OCI-LY3 (cell line): ENCODE measurements at regions not wholly inside any gene's neighbourhood (a gene's known extent, or its start where the extent isn't known, plus 50 kb on each side); places are given as distances from the start of the nearest gene placed in this dataset.

Experiments
- EZH2phosphoT487 ChIP-seq: fragments of 200-600 bp; shearing (Covaris generic); IDR thresholded peaks from 2 replicates; pipeline ENCODE4 v1.6.1; 2018; ENCODE audit warnings: antibody characterized with exemption, mixed run types, low read depth
- TF ChIP-seq, protein P1 (sequence below): fragments of 200-600, 300-600 bp; sonication (generic); IDR thresholded peaks from 2 replicates; pipeline ENCODE4 v1.5.1; 2014; ENCODE audit warnings: antibody characterized with exemption, low read length, low read depth

DNA sequence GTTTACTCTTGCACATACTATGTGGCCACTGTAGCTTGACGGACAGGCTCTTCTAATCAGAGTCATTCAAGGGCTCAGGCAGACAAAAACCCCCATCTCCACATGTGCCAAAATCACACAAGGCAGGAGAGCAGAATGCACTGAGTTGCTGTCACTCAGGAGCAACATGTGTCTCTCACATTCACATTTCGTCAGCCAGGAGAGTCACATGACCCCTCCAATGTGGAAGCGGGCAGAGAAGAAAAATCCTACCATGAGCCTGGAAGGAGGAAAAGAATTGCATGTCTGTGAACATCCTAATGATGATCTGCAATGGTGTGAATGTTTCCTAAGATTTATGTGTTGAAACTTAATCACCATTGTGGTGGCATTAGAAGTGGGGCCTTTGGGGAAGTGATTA lies 69.9 kb upstream of the MSX2 start:
- TF ChIP-seq, protein P1, sequence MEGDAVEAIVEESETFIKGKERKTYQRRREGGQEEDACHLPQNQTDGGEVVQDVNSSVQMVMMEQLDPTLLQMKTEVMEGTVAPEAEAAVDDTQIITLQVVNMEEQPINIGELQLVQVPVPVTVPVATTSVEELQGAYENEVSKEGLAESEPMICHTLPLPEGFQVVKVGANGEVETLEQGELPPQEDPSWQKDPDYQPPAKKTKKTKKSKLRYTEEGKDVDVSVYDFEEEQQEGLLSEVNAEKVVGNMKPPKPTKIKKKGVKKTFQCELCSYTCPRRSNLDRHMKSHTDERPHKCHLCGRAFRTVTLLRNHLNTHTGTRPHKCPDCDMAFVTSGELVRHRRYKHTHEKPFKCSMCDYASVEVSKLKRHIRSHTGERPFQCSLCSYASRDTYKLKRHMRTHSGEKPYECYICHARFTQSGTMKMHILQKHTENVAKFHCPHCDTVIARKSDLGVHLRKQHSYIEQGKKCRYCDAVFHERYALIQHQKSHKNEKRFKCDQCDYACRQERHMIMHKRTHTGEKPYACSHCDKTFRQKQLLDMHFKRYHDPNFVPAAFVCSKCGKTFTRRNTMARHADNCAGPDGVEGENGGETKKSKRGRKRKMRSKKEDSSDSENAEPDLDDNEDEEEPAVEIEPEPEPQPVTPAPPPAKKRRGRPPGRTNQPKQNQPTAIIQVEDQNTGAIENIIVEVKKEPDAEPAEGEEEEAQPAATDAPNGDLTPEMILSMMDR = no peak
- TF ChIP-seq EZH2phosphoT487 = no peak
